HEK293T (cell line): ENCODE measurements at regions not wholly inside any gene's neighbourhood (a gene's known extent, or its start where the extent isn't known, plus 50 kb on each side); places are given as distances from the start of the nearest gene placed in this dataset.

ENCODE experiments used
- BHLHE40 ChIP-seq: fragments of 450-650 bp; IDR thresholded peaks from 2 replicates; pipeline ENCODE4 v1.6.1; 2016; ENCODE audit warnings: mild to moderate bottlenecking, moderate library complexity, borderline replicate concordance
- FOXM1 ChIP-seq: fragments of 450-650 bp; IDR thresholded peaks from 2 replicates; pipeline ENCODE4 v1.6.1; 2017; ENCODE audit warnings: mild to moderate bottlenecking, borderline replicate concordance
- SP1 ChIP-seq: fragments of 450-650 bp; IDR thresholded peaks from 2 replicates; pipeline ENCODE4 v1.6.1; 2017

GRCh38 chr1:170471398-170472053, 60.4 kb upstream of the GORAB start:
- TF ChIP-seq BHLHE40 (no peak), FOXM1 (no peak), SP1 (no peak)
